Right ventricle myocardium superior (tissue), 1 donor: ENCODE measurements at regions not wholly inside any gene's neighbourhood (a gene's known extent, or its start where the extent isn't known, plus 50 kb on each side); places are given as distances from the start of the nearest gene placed in this dataset.
"Not testable (repeated sequence)": the region's sequence is repeated elsewhere in the genome, so short reads cannot be mapped to it uniquely, and the experiment has no call there.

ENCODE experiments used
- ATAC-seq: fragments of 200-7000 bp; cut with Tn5 transposase; one replicate; pipeline ENCODE4 v1.9.1; 2020; ENCODE audit warnings: mild to moderate bottlenecking; ENCODE audit not compliant: poor library complexity
- DNase-seq: peaks from one replicate; pipeline ENCODE4 v3.0.0-alpha.2; 2020
- intact Hi-C: fragments of 100-400 bp; cut with DNase I; formaldehyde crosslinking; loops from one replicate; pipeline ENCODE4 v1.11.2; 2022
- donor health status: DM: no; HTN: yes; CAD: no; lungs with severe emphysema.

DNA sequence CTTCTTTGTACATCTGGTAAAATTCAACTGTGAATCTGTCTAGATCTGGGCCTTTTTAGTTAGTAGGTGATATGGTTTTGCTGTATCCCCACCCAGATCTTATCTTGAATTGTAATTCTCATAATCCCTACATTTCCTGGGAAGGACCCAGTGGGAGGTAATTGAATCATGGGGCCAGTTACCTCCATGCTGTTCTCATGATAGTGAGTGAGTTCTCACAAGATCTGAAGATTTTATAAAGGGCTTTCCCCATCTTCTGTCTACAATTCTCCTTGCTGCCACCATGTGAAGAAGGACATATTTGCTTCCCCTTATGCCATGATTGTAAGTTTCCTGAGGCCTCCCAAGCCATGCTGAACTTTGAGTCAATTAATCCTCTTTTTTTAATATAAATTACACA, 410.4 kb upstream of the EPHA7 start:
- ATAC-seq, intact Hi-C loops, DNase-seq: not testable (repeated sequence)

DNA sequence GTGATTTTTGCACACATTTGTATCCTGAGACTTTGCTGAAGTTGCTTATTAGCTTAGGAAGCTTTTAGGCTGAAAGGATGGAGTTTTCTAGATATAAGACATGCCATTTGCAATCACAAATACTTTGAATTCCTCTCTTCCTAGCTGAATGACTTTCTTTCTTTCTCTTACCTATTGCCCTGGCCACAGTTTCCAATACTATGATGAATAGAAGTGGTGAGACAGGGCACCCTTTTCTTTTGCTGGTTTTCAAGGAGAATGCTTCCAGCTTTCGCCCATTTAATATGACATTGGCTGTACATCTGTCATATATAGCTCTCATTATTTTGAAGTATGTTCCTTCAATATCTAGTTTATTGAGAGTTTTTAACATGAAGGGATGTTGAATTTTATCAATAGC, 409.6 kb upstream of the EPHA7 start:
- DNase-seq (no peak), ATAC-seq (no peak)
- intact Hi-C loops: no loop called here

- DNase-seq: no peak
- intact Hi-C loops: no loop called here
- no peak for ATAC-seq
Measured at GRCh38 chr6:93828553-93828952, 409.2 kb upstream of the EPHA7 start.

GRCh38 chr6:93827728-93828127, 408.4 kb upstream of the EPHA7 start:
- DNase-seq (no peak), ATAC-seq (no peak)
- intact Hi-C loops: no loop called here

DNA sequence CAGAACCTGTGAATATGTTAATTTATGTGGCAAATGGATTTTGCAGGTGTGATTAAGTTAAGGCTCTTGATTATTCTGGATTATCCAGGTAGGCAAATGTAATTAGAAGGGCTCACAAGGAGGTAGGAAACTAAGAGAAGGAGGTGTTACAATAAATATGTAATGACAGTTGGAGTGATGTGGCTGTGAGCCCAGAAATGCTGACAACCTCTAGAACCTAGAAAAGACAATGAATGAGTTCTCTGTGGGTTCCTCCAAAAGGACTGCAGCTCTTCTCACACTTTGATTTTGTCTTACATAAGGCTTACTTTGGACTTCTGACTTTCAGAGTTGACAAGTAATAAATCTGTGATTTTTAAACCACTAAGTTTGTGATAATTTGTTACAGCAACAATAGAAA, 406.6 kb upstream of the EPHA7 start:
- DNase-seq (no peak), ATAC-seq (no peak)
- intact Hi-C loops: no loop called here

DNA sequence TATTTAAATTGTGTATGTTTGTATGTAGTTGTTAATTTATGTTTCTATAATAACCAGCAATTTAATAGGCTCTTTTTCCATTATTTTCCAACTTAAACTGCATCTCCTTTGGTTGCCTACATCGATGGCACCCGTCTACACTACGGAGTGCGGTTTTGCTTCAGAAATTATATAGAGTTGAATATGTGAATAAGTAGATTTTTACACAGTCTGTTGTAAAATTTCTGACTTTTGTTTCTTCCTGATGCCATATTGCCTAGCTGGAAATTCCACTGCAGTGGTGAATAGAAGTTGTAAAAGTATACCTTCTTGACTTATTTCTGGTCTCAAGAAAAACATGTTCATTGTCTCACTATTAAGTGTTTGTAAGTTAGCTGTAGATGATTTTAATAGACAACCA, 404.1 kb upstream of the EPHA7 start:
- ATAC-seq (no peak), DNase-seq (no peak)
- intact Hi-C loops: no loop called here

- intact Hi-C loops: no loop called here
- ATAC-seq: no peak
- DNase-seq: no peak
Measured at GRCh38 chr6:93822434-93823265, 403.3 kb upstream of the EPHA7 start.

GRCh38 chr6:93821953-93822352, 402.6 kb upstream of the EPHA7 start:
- DNase-seq: no peak
- no peak for ATAC-seq
- intact Hi-C loops: no loop called here

GRCh38 chr6:93820465-93821082, 401.2 kb upstream of the EPHA7 start:
- no peak for DNase-seq
- intact Hi-C loops: no loop called here

GRCh38 chr6:93819189-93819588, 399.8 kb upstream of the EPHA7 start:
- intact Hi-C loops: no loop called here
- DNase-seq (no peak), ATAC-seq (no peak)

More at GRCh38 chr6:93820465-93821082, 401.2 kb upstream of the EPHA7 start:
- ATAC-seq: no peak

GRCh38 chr6:93817937-93818336, 398.6 kb upstream of the EPHA7 start:
- intact Hi-C loops: no loop called here
- DNase-seq (no peak), ATAC-seq (no peak)

- no peak for DNase-seq
- ATAC-seq: no peak
- intact Hi-C loops: no loop called here
Measured at GRCh38 chr6:93806409-93807270, 387.3 kb upstream of the EPHA7 start.

DNA sequence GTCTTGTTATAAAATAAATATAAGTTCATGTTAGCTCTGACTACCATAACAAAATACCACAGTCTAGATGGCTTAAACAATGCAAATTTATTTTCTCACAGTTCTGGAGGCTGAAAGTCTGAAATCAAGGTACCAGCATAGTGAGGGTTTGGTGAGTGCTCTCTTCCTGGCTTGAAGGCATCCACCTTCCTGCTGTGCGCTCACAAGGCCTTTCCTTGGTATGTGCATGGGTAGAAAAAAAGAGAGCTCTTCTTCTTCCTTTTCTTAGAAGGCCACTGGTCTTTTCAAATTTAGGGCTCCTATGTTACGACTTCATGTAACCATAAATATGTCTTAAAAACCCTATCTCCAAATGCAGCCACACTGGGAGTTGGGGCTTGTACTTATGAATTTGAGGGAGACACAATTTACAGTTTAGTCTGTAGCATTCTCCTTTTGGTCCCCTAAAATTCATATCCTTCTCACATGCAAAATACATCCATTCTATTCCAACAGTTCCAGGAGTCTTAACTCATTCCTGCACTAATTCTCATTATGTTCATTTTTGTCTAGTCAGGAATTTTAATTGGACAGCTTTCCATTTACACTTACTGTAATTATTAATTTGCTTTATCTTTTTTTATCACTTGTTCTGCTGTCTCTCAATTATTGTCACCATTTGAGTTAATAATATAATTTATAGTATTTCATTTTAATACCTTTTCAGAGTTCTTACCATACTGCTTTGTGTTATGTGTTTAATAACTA, 381.9 kb upstream of the EPHA7 start:
- intact Hi-C loops: no loop called here
- no peak for DNase-seq
- ATAC-seq: no peak

- DNase-seq (no peak), ATAC-seq (no peak)
- intact Hi-C loops: no loop called here
Measured at GRCh38 chr6:93799226-93799625, 379.9 kb upstream of the EPHA7 start.

DNA sequence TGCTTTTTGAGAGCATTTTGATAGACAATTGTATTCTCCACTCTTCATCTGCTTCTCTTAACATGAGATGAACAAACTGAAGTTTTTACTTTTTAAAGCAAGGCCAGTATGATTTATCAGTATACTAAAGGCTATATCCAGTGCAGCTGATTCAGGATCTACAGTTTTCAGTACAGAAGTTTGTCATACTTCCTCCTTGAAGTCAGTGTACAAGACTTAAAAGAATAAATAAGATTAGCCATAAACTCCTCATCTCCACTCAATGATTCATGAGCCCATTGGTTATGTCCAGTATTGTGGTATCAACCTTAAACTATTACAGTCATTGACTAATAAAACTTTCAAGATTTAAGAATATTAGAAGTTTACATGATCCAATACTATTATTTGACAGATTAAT, 374.8 kb upstream of the EPHA7 start:
- ATAC-seq: no peak
- intact Hi-C loops: no loop called here
- DNase-seq: no peak

DNA sequence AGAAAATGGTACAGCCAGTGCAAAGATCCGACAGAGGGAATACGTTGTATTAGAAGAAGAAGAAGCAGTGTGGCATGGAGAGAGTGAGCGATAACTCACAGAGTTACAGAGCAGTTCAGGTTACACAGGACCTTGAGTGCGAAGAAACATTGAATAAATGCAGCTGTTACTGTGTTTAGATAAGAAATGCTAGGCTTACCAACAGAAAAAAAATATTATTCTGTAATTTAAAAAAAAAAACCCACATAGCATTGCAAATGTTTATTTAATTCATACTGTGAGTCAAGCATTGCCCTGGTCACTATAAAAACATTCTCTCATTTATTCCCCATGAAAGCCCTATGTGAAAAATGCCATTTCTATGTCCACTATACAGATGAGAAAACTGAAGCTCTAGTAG, 373.4 kb upstream of the EPHA7 start:
- intact Hi-C loops: no loop called here
- DNase-seq: no peak
- no peak for ATAC-seq

DNA sequence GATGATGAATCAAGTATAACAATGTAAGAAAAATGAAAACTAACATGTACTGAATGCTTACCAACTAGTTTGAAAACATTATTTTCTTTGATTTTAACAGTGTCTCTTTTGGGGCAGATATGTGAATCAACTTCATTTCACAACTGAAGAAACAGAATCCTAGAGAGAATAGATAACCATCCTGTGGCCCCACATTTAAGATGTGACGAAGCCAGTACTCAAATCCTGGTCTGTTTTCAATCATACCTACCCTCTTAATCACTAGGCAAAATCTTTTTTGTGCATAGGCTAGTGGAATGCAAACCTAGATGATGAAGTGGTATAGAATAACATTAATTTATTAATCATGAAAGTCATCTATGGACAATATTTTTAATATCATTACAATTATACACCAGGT, 371.6 kb upstream of the EPHA7 start:
- intact Hi-C loops: no loop called here
- no peak for DNase-seq
- ATAC-seq: no peak

DNA sequence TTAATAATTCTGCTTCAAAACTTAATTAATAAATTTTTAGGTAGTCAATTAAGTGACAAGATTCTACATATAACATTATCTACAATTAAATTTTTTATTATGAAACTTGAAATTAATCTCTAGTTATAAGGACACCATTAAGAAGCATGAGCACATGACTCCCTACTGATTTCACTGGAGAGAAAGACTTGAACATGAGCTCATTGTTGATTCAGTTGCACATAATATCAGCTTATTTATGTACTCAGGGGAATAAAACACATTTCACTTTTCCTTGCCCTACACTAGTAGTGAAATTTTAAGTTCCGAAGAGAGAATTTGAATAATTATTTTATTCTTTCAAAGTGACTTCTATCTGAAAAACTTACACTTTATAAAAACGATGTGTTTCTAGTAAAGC, 370.2 kb upstream of the EPHA7 start:
- DNase-seq (no peak), ATAC-seq (peak; percentile 45)
- intact Hi-C loops: no loop called here

DNA sequence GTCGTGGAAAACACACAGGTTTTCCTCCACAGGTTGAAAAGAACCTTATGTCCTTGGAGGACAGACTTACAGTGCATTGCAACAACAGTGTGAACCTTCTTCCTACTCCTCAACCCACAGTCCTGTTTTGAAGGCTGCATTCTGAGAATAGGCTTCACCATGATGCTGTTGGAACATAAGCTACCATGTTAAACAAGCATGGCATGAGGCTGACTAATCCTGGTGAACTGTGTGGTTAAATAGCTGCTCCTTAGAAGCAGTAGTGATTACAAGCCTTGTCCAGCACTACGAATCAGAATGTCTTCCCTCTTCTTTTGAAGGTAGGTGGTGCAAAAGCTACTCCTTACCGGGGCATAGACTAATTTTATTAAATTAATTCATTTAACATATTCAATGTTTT, 368.5 kb upstream of the EPHA7 start:
- ATAC-seq (no peak), DNase-seq (no peak)
- intact Hi-C loops: no loop called here
